ENCODE measurements at regions not wholly inside any gene's neighbourhood (a gene's known extent, or its start where the extent isn't known, plus 50 kb on each side); places are given as distances from the start of the nearest gene placed in this dataset.

- Mint-ChIP-seq H3K36me3 (no peaks in the 10 kb centered on the region), H3K4me1 (no peaks in the 10 kb centered on the region), H3K9me3 (peaks cover 0 to 5% (median 3%) of the 10 kb centered on the region in 5 donors), H3K27ac (no peak overlapping the region), H3K27me3 (no peaks in the 10 kb centered on the region), H3K4me3 (no peak overlapping the region)
- Histone ChIP-seq H3K27me3 (ENCODE audit: insufficient read depth, low read length, poor library complexity, severe bottlenecking) (no peaks in the 10 kb centered on the region), H3K9me3 (ENCODE audit: low read length) (no peaks in the 10 kb centered on the region), H3K36me3 (ENCODE audit: insufficient read depth, low read length) (no peaks in the 10 kb centered on the region), H3K27ac (ENCODE audit: low read depth, low read length) (no peak overlapping the region), H3K4me1 (ENCODE audit: insufficient read depth, low read length) (no peaks in the 10 kb centered on the region), H3K4me3 (ENCODE audit: low read length) (no peak overlapping the region)
- no peak for DNase-seq
- ChIA-PET CTCF (no interaction called here), POLR2A (no interaction called here)
Observed at GRCh38 chr4:130306566-130306965, 1210.6 kb downstream of the C4orf33 start.

DNA sequence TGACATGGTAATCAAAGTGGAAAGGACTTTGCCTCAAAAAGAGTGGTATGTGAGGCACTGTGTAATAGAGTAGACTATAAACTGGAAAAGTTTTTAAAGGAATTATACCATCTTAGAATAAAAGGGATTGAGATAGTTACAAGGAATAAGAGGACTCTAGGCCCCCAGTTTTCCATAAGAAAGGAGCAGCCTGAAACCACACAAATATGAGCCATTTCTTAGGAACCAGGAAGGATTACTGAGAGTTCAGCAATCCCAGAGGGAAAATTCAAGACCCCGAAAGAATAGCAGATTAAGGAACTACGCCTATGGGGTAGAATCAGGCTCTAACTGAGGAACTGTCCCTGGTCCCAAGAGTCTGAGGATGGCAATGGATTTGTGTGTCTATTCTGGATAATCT lies 1213.3 kb downstream of the C4orf33 start:
- no peaks in the 10 kb centered on the region for H3K27me3 ChIP-seq (ENCODE audit: insufficient read depth, low read length, poor library complexity, severe bottlenecking)
- H3K4me3 ChIP-seq (ENCODE audit: low read length) = no peak overlapping the region
- no peaks in the 10 kb centered on the region for H3K27me3 Mint-ChIP-seq
- H3K27ac Mint-ChIP-seq = no peak overlapping the region
- POLR2A ChIA-PET = no interaction called here
- no peak overlapping the region for H3K4me3 Mint-ChIP-seq
- CTCF ChIA-PET = no interaction called here
- H3K36me3 Mint-ChIP-seq = no peaks in the 10 kb centered on the region
- no peak for DNase-seq
- no peaks in the 10 kb centered on the region for H3K9me3 ChIP-seq (ENCODE audit: low read length)
- no peaks in the 10 kb centered on the region for H3K4me1 ChIP-seq (ENCODE audit: insufficient read depth, low read length)
- H3K9me3 Mint-ChIP-seq = peaks cover 0 to 7% (median 3%) of the 10 kb centered on the region in 5 donors
- H3K4me1 Mint-ChIP-seq = no peaks in the 10 kb centered on the region
- no peak overlapping the region for H3K27ac ChIP-seq (ENCODE audit: low read depth, low read length)
- H3K36me3 ChIP-seq (ENCODE audit: insufficient read depth, low read length) = no peaks in the 10 kb centered on the region

GRCh38 chr4:130322439-130322838 lies 1226.5 kb downstream of the C4orf33 start:
- H3K9me3 Mint-ChIP-seq = peaks cover 0 to 16% (median 7%) of the 10 kb centered on the region in 5 donors
- no peaks in the 10 kb centered on the region for H3K27me3 Mint-ChIP-seq
- H3K4me3 ChIP-seq (ENCODE audit: low read length) = no peak overlapping the region
- H3K4me1 Mint-ChIP-seq = no peaks in the 10 kb centered on the region
- no peaks in the 10 kb centered on the region for H3K27me3 ChIP-seq (ENCODE audit: insufficient read depth, low read length, poor library complexity, severe bottlenecking)
- no peaks in the 10 kb centered on the region for H3K36me3 Mint-ChIP-seq
- no peaks in the 10 kb centered on the region for H3K36me3 ChIP-seq (ENCODE audit: insufficient read depth, low read length)
- ChIA-PET POLR2A (no interaction called here), CTCF (no interaction called here)
- H3K4me3 Mint-ChIP-seq = no peak overlapping the region
- H3K9me3 ChIP-seq (ENCODE audit: low read length) = no peaks in the 10 kb centered on the region
- no peak overlapping the region for H3K27ac ChIP-seq (ENCODE audit: low read depth, low read length)
- DNase-seq = no peak
- no peaks in the 10 kb centered on the region for H3K4me1 ChIP-seq (ENCODE audit: insufficient read depth, low read length)
- no peak overlapping the region for H3K27ac Mint-ChIP-seq

- no peaks in the 10 kb centered on the region for H3K36me3 Mint-ChIP-seq
- H3K36me3 ChIP-seq (ENCODE audit: insufficient read depth, low read length) = no peaks in the 10 kb centered on the region
- no peaks in the 10 kb centered on the region for H3K27me3 Mint-ChIP-seq
- H3K27ac ChIP-seq (ENCODE audit: low read depth, low read length) = no peak overlapping the region
- no peak overlapping the region for H3K27ac Mint-ChIP-seq
- H3K4me3 Mint-ChIP-seq = no peak overlapping the region
- ChIA-PET POLR2A (no interaction called here), CTCF (no interaction called here)
- no peak for DNase-seq
- H3K4me1 Mint-ChIP-seq = no peaks in the 10 kb centered on the region
- H3K4me1 ChIP-seq (ENCODE audit: insufficient read depth, low read length) = no peaks in the 10 kb centered on the region
- H3K27me3 ChIP-seq (ENCODE audit: insufficient read depth, low read length, poor library complexity, severe bottlenecking) = no peaks in the 10 kb centered on the region
- no peaks in the 10 kb centered on the region for H3K9me3 ChIP-seq (ENCODE audit: low read length)
- no peak overlapping the region for H3K4me3 ChIP-seq (ENCODE audit: low read length)
- H3K9me3 Mint-ChIP-seq = peaks cover 0 to 11% (median 3%) of the 10 kb centered on the region in 5 donors
Observed at GRCh38 chr4:130329036-130329435, 1233.1 kb downstream of the C4orf33 start.

DNA sequence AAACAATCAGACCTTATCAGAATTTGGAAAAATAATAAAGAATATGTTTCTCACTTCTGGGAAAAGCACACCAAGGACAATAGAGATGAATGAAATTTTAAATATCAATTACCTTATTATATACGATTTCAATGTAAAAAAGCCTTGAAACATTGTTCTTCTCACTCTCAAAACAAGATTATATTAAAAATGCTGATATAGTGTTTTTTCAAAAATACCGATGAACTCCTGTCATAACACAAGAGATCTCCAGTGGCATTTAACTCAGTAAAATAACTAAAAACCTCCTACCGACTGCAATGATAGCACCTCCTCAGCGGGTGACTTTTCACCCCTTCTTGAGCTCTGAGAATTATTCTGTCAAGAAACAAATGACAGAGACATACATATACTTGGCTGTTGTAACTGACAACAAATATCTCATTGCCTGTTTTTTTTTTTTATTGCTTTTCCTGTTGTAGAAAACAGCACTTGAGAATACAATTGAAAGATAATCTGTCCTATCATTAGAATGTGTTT lies 1237.3 kb downstream of the C4orf33 start:
- ChIA-PET CTCF (no interaction called here), POLR2A (no interaction called here)
- Mint-ChIP-seq H3K4me3 (no peak overlapping the region), H3K9me3 (peaks cover 0 to 7% (median 4%) of the 10 kb centered on the region in 5 donors), H3K27me3 (no peaks in the 10 kb centered on the region), H3K36me3 (no peaks in the 10 kb centered on the region), H3K27ac (no peak overlapping the region), H3K4me1 (no peaks in the 10 kb centered on the region)
- H3K27me3 ChIP-seq (ENCODE audit: insufficient read depth, low read length, poor library complexity, severe bottlenecking) = no peaks in the 10 kb centered on the region
- no peak overlapping the region for H3K27ac ChIP-seq (ENCODE audit: low read depth, low read length)
- no peaks in the 10 kb centered on the region for H3K36me3 ChIP-seq (ENCODE audit: insufficient read depth, low read length)
- no peak for DNase-seq
- H3K9me3 ChIP-seq (ENCODE audit: low read length) = no peaks in the 10 kb centered on the region
- no peaks in the 10 kb centered on the region for H3K4me1 ChIP-seq (ENCODE audit: insufficient read depth, low read length)
- no peak overlapping the region for H3K4me3 ChIP-seq (ENCODE audit: low read length)

- ChIA-PET CTCF (interaction anchor here (1.3 kb wide), 1 partner anchor 16 kb away, joined by 3 read pairs; no protein-coding TSS in a partner anchor), POLR2A (no interaction called here)
- Histone ChIP-seq H3K9me3 (ENCODE audit: low read length) (no peaks in the 10 kb centered on the region), H3K27ac (ENCODE audit: low read depth, low read length) (no peak overlapping the region), H3K4me1 (ENCODE audit: insufficient read depth, low read length) (no peaks in the 10 kb centered on the region), H3K27me3 (ENCODE audit: insufficient read depth, low read length, poor library complexity, severe bottlenecking) (no peaks in the 10 kb centered on the region), H3K4me3 (ENCODE audit: low read length) (no peak overlapping the region), H3K36me3 (ENCODE audit: insufficient read depth, low read length) (no peaks in the 10 kb centered on the region)
- no peaks in the 10 kb centered on the region for H3K27me3 Mint-ChIP-seq
- H3K4me1 Mint-ChIP-seq = no peaks in the 10 kb centered on the region
- H3K9me3 Mint-ChIP-seq = peaks cover 0 to 8% (median 4%) of the 10 kb centered on the region in 5 donors
- H3K27ac Mint-ChIP-seq = no peak overlapping the region
- H3K36me3 Mint-ChIP-seq = no peaks in the 10 kb centered on the region
- H3K4me3 Mint-ChIP-seq = no peak overlapping the region
- DNase-seq = no peak
Observed at GRCh38 chr4:130335417-130336194, 1239.7 kb downstream of the C4orf33 start.

GRCh38 chr4:130336585-130337217 lies 1240.7 kb downstream of the C4orf33 start:
- H3K4me1 Mint-ChIP-seq = no peaks in the 10 kb centered on the region
- CTCF ChIA-PET = interaction anchor here (1.3 kb wide), 1 partner anchor 15 kb away, joined by 3 read pairs; no protein-coding TSS in a partner anchor
- Histone ChIP-seq H3K27ac (ENCODE audit: low read depth, low read length) (no peak overlapping the region), H3K27me3 (ENCODE audit: insufficient read depth, low read length, poor library complexity, severe bottlenecking) (no peaks in the 10 kb centered on the region), H3K4me1 (ENCODE audit: insufficient read depth, low read length) (no peaks in the 10 kb centered on the region), H3K4me3 (ENCODE audit: low read length) (no peak overlapping the region), H3K9me3 (ENCODE audit: low read length) (no peaks in the 10 kb centered on the region), H3K36me3 (ENCODE audit: insufficient read depth, low read length) (no peaks in the 10 kb centered on the region)
- no peak for DNase-seq
- H3K27ac Mint-ChIP-seq = no peak overlapping the region
- no peak overlapping the region for H3K4me3 Mint-ChIP-seq
- H3K9me3 Mint-ChIP-seq = peaks cover 0 to 12% (median 4%) of the 10 kb centered on the region in 5 donors
- no peaks in the 10 kb centered on the region for H3K27me3 Mint-ChIP-seq
- H3K36me3 Mint-ChIP-seq = no peaks in the 10 kb centered on the region
- POLR2A ChIA-PET = no interaction called here

DNA sequence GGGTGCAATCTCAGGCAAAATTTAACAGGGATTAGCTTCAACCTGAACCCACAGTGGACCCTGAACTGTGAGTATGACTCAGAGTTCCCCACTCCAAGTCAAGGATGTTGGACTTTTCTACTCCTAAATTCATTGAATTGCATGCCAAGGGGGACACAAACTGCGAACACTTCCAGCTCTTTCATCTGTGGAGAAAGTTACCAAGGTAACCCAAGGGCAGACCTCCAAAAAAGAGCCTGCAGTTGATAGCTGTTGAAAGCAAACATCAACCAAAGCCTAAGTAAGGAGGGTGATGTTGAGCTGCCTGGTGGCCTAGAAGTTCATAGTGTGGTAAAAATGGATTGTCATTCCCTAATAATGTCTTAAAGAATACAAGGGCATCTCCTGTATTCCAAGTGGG lies 1242.9 kb downstream of the C4orf33 start:
- H3K9me3 Mint-ChIP-seq = peaks cover 0 to 8% (median 0%) of the 10 kb centered on the region in 5 donors
- no peaks in the 10 kb centered on the region for H3K4me1 Mint-ChIP-seq
- no peak overlapping the region for H3K27ac Mint-ChIP-seq
- H3K27me3 ChIP-seq (ENCODE audit: insufficient read depth, low read length, poor library complexity, severe bottlenecking) = no peaks in the 10 kb centered on the region
- no peak overlapping the region for H3K27ac ChIP-seq (ENCODE audit: low read depth, low read length)
- no peak overlapping the region for H3K4me3 ChIP-seq (ENCODE audit: low read length)
- no peaks in the 10 kb centered on the region for H3K4me1 ChIP-seq (ENCODE audit: insufficient read depth, low read length)
- DNase-seq = no peak
- H3K36me3 Mint-ChIP-seq = no peaks in the 10 kb centered on the region
- H3K36me3 ChIP-seq (ENCODE audit: insufficient read depth, low read length) = no peaks in the 10 kb centered on the region
- H3K9me3 ChIP-seq (ENCODE audit: low read length) = no peaks in the 10 kb centered on the region
- H3K4me3 Mint-ChIP-seq = peak overlapping the region in 1 of 7 donors; percentile 45
- no peaks in the 10 kb centered on the region for H3K27me3 Mint-ChIP-seq
- CTCF ChIA-PET = no interaction called here
- POLR2A ChIA-PET = no interaction called here

Data from CD8-positive, alpha-beta memory T cell (primary cell).